A204.1 (cell line): ENCODE measurements at regions not wholly inside any gene's neighbourhood (a gene's known extent, or its start where the extent isn't known, plus 50 kb on each side); places are given as distances from the start of the nearest gene placed in this dataset.
A peak's percentile ranks its signal among the peaks of the same experiment; 100 is the strongest.

Source experiments
- FAIRE-seq: peaks from 2 replicates; lab custom pipeline; 2012; peaks lifted over from hg19 to GRCh38; lab: Jason Lieb, UNC

DNA sequence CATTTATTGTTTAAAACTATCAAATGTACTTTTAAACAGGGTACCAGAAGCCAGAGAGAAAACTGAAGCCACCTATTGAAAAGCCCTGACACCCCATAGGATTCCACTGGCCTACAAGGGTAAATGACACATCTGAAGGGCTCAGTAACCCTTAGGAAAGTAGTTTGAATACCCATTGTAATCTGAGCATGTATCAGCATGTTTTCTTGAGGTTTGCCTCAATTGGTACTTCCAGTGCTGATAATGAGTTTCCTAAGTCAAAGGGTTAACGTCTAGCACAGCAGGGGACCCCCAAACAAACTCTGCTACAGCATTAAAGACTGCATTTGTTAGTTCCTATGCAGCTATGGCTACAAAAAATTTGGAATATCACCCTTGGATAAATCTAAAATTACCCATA, 657.1 kb downstream of the NR2F1-AS1 start:
- FAIRE-seq: no peak

DNA sequence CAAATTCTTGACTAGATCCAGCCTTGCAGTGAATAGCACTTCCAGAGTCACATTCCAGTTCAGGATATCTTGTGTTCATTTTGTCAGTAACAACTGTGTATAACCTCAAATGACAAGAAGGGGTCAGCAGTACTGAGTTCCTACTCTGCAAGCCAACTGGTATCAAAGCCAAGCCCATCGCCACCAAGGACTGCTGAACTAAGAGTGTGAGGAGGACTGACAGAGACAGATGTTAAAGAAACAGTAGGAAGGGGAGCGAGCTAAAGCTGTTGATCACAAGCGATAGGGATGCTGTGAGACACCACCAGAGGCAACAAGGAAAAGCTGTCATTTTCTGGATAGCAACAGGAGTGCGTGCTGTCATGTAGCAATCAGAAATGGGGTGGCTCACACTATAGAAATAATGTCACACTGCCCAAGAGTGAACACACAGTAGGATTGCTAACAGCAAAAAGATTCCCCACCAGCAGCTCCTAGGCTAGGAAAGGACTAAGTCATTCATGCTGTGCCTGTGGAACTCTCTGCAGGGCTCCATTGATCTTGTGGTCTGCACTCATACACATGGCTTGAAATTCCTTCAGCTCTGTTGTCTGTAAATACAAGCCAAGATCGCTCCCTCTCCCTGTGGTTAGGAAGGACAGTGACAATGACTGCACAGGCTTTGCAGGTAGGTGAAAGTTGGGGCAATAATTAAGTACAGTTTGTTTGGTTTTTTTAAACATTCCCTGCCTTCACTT, 658.6 kb downstream of the NR2F1-AS1 start:
- no peak for FAIRE-seq

DNA sequence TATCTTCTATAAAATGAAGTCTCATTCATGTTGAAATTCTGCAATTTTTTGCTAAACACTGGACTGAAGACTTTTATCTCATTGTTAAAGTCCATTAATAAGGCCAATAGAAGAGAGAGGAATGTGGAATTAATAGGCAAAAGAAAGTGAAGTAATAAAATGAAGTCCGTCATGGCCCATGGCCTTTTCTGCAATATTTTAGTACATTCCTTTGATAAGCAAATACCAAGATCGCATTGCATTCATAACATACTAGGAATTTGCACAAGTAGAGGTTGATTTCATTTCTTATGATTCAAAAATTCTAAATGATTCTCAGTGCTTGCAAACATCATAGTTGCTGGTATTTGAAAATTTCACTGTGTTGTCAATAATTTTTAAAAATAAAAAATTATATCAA, 664.0 kb downstream of the NR2F1-AS1 start:
- no peak for FAIRE-seq

DNA sequence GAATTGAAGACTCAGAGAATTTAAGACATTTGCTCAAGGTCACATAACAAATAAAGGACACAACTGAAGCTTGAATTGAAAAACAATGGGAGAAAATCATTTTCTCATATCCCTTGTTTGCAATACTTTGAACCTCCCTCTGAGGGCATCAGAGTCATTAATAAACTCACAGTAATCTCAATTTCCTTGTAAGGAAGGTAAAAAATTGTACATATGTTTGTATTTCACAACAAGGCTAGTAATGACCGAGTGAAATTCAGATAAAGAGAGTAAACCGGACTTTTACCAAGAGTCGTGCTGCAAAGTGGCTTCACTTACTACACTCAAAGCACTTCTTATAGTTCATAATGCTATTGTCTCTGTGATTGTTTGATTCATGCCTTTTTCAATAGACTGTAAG, 665.0 kb downstream of the NR2F1-AS1 start:
- FAIRE-seq: no peak

DNA sequence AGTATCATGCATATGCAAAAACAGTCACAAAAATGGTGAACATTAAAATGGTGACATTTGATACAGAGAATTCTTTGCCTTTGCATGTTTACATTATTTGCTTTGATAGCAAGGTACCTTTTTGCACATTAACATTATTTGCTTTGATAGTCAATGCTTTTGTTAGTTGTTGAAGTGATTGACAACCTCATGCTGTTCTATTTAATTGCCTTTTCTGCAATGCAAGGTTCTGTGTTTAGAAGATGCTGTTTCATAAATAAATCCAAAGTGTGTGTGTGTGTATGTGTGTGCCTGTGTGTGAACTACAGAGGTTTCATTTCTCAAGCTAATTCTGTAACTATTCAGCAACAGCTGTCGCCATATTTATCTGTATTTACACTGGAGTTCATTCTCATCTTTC, 668.7 kb downstream of the NR2F1-AS1 start:
- FAIRE-seq: no peak

DNA sequence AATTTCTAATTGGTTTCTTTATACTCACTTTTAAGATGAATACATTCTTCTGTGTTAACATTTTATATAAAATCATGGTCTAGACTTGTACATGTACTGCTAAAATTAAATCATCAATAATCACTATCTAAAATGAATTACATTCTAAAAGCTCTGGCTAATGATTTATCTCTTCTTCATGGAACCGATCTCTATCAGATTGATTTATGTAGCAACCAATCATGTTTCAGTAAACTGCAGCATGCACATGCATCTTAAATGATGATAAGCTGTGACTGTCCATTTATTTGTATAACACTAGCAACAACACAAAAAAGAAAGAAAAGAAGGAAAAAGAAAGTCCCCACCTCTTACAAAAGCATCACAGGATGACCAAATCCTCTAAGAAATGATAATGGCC, 669.2 kb downstream of the NR2F1-AS1 start:
- no peak for FAIRE-seq

DNA sequence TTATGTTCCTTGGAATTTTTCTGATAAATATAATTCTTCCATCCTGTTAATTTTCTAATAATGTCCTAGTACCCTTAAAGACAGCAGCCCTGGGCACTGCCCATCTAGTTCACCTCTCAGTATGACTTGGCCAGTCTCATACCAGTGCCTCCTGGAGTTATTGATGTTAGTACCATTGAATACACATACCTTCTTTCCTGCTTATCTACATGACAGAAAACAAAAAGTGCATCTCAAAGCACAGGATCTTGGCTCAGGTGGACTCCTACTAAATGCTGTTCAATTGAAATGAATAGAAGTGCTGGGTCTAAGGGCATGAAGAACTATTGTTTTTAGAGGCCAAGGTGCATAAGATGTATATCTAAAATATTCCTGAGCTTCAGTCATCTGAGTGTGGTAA, 669.7 kb downstream of the NR2F1-AS1 start:
- no peak for FAIRE-seq

DNA sequence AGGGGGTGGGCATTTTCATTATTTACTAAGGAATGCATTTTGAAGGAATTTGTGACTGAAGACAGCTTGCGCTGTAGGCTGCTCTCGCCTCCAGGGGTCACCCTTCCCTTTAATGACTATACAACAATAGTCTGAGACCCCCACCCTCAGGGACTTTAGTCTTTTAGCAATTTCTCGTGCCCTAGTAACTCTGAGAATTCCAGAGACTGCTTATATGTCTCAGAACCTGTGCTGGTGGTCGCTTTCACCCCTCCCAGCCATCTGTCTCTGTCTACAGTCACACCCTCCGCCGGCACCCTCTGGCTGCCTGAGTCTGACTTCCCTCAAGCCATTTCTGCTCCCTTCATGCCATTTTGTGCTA, 671.4 kb downstream of the NR2F1-AS1 start:
- no peak for FAIRE-seq

DNA sequence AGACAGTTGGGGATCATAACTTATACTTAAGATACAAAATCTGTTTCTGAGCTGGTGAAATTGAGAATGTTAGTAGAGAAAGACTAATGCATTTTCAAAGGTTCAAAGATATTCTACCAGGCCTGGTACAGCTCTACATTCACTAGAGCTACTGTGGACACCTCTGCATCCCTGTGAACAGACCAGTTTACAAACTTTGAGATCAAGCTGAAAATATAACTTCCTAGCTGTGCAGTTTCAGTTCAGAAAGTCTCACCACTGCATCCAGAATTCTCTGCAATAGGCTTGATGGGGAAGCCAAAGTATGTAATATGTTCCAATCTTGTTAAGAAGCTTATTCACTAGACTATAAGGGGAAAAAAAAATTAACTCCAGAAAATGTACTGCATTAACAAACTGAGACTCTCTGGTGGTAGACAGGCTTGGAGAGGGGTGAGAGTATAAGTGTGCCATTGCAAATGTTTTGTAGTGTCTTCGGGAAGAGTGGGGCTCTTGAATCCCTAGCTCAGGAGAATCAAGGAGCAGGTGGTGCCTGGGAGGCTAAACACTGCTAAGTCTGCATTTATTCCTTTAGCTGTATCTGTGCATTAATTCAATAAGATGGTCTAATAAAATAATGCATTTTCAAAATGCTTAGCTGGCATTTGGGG, 671.9 kb downstream of the NR2F1-AS1 start:
- no peak for FAIRE-seq

DNA sequence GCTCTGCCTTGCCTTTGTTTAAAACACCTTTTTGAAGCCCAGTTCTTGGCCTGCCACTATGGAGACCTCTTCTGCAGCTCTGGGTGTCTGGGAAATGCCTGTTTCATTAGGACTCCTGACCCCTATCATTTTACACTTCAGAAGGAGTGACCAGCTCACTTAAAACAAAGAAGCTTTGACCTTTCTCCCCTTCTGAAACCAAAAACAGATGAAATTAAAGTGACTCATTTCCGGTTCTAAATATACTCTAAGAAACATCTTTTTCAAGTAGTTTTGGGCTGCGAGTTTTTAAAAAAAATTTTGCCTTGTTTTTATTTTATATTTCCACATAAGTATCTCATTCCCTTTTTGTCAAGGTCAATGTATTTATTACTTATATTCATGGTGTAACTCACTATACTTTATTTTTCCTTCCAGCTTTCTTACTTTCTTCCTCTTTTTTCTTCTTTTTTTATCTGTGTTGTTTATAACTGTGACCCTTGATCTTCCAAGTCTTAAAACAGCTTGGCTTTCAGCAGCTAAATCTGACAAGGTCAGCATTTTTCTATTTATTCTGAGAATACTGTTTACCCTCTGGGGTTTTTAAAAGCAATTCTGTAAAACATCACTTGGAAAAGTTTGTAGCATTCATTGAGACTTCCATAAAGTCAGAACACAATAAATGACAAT, 672.9 kb downstream of the NR2F1-AS1 start:
- FAIRE-seq: no peak

DNA sequence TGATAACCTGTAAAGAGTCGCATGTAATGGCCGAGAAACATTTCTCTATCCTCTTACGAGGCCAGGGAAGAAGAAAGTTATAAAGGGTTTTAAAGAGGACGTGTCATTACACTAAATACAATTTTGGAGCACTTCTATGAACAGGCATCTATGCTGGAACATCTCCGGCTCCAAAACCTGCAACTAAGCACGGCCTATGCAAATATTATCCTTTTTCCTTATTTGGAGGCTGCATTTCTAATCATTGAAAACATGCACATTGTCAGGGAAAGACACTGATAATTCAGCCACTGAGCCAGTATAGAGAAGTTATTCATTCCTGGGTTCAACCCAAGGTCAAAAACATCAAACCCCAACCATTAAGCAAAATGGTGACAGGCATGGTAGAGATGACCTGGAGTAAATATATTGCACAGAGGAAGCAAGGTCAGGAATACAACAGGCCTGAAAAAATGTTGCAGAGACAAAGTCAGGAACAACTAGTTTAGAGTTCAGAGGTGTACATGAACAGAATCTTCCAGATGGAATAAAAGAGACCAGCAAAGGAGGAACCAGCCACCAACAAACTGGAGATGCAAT, 674.1 kb downstream of the NR2F1-AS1 start:
- FAIRE-seq: no peak

DNA sequence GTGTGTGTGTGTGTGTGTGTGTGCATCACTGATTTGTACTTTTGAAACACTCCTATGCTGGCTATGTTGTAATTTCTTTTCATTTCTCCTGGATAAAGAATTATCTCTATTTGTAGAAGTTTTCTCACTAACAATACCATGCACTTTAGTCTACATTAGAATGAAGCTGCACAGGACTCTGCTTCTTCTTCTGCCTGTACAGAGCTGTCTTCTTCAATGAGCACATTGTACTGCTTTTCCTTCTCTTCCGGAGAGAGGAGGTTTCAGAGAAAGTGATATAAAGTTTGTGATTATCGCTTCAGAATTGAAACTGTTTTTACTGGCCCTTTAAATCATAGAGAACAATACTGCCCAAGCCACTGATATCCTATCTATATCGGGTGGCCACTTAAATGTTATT, 677.0 kb downstream of the NR2F1-AS1 start:
- no peak for FAIRE-seq

DNA sequence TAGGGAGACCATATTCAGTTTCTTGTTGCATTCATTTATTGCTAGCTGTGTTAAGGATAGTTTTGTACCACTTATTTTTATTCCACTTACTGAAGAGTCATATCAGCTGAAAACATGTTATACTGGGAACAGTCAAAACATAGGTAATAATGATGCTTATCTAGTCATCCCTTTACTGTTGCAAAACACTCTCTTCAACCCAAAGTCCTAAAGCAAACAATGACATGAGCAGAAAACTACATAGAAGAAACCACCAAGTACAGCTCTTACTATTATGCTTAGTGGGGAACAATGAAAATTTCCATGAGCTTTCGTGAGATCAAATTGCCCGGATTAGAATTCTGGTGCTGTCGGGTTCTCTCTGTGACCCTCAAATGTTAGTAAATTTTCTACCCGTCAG, 681.4 kb downstream of the NR2F1-AS1 start:
- FAIRE-seq: no peak

DNA sequence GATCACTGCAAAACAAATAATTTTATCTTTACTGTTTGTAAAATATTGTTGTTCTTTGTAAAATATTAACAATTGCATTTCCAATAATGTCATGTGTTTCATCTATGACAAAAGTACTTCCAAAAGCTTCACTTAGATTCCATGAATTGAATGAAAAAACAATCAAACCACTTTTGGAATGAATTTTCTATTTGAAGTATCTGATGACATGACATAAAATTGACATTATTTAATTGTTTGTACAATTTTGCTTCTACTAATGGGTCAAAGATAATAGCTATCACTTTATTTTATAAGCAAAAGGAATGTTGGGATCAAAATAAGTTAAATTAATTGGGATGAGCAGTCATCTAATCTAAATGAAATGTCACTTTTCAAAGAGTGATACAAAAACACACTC, 684.3 kb downstream of the NR2F1-AS1 start:
- peak; percentile 3 for FAIRE-seq

DNA sequence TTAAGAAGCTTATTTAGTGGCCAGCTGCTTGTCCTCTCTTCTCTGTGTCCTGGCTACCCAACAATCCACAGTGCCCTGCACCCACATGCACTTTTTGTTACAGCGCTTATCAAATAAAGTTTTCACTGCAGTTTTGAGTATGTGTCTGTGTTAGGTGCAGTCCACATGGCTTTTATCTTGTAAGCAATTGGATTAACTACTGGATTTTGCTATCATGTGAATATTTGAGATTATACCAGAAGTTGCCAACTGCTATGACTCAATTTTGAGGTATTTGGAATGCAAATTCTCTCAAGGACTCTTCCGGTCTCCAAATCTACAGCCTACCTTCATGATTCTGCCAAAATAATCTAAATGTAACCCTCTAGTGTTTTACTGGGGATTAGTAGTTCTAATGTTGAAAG, 690.2 kb downstream of the NR2F1-AS1 start:
- FAIRE-seq: no peak

DNA sequence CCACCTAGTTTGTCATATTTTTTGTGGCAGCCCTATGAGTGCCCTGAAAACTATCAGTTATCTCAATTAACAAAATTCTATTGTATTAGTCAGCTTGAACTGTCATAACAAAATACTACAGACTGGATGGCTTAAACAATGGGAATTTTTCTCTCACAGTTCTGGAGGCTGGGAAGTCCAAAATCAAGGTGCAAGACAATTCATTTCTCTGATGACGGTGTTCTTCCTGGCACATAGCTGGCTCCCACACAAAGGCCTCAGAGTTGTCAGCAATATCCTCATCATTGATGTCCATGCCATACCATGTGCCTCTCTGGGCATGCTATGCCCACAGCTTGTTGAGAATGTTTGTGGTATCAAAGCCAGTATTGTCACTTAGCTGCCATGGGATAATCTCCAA, 691.9 kb downstream of the NR2F1-AS1 start:
- no peak for FAIRE-seq

DNA sequence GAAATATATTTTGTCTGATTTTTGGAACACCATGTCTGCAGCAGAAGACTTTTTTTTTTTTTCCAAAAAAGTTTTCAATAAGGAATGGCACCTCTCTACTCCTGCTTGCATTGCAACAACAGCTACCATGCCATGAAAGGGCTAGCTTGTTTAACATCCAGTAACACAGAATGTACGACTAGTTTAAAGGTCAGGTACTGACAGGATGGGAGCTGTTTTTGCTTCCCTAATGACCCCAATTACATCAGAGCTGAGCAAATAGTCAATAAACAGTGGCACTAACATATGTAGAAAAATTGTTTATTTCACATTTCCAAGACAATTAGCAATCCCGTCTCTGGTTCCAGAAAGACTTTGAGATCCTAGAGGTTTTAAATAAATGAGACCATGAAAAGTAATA, 693.8 kb downstream of the NR2F1-AS1 start:
- FAIRE-seq: no peak

DNA sequence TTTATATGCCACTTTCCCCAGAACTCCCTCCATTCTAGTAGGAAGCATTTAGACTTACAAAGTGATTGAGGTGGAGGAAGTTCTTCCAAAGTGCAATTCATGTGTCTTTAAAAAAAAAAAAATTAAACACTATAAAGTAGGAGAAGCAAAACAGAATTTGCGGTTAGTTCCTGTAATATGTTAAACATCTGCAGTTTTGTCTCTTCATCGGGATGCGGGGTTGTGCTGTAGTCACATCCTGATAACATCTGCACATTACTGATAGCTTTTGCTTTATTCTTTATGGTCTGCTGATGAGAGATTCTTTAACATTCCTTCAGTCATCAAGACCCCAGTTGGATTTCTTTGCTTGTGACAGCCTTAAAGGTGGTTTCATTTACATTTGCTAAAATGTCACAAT, 694.3 kb downstream of the NR2F1-AS1 start:
- FAIRE-seq: no peak

DNA sequence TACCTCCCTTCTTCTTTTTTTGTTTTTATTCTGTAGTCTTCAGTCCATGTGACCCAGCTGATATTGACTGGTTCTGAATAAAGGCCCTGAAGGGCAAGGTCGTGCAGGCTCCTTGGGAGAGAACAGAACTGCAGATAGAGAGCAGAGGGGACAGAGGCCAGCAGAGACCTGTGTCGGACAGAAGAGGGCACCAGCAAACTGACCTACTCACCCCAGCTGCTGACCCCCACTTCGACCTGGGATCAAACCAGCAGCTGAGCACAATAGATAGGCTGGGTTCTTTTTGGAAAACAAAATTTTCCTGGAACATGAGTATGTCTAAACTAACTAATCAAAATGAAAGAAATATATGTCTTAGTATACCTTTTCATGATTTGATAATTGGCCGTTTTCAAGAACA, 695.1 kb downstream of the NR2F1-AS1 start:
- no peak for FAIRE-seq

DNA sequence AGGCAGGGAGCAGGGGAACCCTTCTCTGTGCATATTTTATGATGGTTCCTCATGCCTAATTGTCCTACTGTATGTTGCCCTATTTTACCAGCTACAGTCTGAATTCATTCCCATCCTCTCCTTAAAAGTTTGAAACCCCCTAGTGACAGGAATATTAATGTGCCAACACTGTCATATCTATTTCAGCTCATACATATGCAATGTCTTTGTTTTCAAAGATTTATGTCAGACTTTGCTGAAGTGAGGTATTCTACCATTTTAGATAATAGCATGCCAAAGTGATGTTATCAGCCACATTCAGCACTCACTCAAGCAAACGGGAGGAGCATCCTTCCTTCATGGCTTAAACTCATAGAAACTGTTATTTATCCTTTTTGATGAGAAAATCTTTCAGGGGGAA, 696.5 kb downstream of the NR2F1-AS1 start:
- FAIRE-seq: no peak

DNA sequence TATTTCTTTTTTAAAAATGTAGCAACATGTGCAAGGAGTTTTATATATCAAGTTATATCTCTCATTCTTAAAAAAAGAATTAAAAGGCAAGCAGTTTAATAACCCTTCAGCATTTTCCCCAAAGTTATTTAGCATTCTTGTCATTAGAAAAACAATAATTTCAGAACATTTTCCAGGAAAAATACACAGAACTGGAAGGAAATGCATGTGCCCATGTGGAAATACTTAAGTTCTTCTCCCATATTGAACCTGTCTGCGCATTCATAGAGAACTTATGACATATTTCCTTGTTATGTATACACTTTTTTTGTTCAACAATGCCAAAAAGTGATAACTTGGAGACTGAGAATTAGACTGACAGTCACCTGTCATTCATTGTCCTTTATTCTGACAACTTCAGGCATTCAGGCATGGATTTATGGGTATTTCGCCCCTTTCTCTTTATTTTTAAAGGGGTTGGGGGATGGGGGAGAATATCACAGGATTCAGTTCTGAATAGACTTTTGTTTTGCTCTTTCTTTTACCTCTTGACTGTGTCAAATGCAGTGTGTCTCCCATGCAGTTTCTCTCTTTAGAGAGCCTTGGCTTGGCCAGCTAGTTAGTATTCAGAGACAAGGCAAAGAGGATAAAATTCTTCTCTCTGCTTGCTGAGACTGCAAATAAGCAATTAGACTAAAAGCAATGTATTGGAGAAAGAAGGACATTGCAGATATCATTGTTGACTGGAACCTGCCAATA, 701.0 kb downstream of the NR2F1-AS1 start:
- no peak for FAIRE-seq

DNA sequence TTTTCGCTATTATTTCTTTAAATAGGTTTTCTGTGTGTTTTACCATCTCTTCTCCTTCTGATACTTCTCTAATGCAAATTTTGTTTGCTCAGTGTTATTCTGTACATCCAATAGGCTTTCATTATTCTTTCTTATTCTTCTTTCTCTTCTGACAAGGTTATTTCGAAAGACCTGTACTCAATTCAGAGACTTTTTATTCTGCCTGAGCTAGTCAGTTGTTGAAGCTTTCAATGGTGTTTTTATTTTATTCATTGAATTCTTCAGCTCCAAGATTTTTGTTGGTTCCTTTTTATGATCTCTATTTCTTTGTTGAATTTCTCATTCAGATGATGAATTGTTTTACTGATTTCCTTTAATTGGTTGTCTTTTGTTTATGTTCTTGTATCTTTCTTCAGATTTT, 706.2 kb downstream of the NR2F1-AS1 start:
- FAIRE-seq: peak; percentile 55

DNA sequence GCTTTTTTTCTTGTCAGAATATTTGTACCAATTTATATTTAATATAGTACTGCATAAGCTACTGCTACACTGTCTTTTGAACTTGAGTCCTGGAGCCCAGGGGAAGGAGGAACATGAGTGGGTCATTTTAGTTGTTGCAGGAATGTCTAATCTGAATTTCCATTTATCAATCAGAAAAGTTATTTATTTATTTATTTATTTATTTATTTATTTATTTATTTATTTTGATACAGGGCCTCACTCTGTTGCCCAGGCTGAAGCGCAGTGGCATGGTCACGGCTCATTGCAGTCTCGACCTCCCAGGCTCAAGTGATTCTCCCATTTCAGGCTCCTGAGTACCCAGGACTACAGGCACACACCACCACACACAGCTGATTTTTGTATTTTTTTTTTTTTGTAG, 712.6 kb downstream of the NR2F1-AS1 start:
- no peak for FAIRE-seq
